MCF 10A (cell line): ENCODE measurements at regions not wholly inside any gene's neighbourhood (a gene's known extent, or its start where the extent isn't known, plus 50 kb on each side); places are given as distances from the start of the nearest gene placed in this dataset.
"Not testable (repeated sequence)": the region's sequence is repeated elsewhere in the genome, so short reads cannot be mapped to it uniquely, and the experiment has no call there.

ENCODE experiments used
- BruUV-seq: library from RNA; stranded (reverse); fragments of 400-500 nt; replicated peaks from 2 replicates; lab custom pipeline; 2021; lab: Mats Ljungman, UMichigan
- CTCF ChIA-PET: fragments of 300-600 bp; sonication (Branson Sonifier 250); formaldehyde crosslinking; extraction: SDS; loops from one replicate; lab custom pipeline; 2021; ENCODE audit warnings: antibody characterized with exemption, inconsistent platforms; lab: Yijun Ruan, JAX
- POLR2A ChIA-PET: fragments of 300-600, 350-650 bp; sonication (Branson Sonifier 250); formaldehyde crosslinking; extraction: SDS; loops from one replicate; lab custom pipeline; 2020; ENCODE audit warnings: antibody characterized with exemption, inconsistent platforms; lab: Yijun Ruan, JAX
- DNase-seq: peaks from one replicate; pipeline ENCODE4 v3.0.0-alpha.2; 2018; ENCODE audit not compliant: unreplicated experiment
- H3K27ac Mint-ChIP-seq: one replicate; pipeline ENCODE4 v1.8.0; 2022; ENCODE audit warnings: mild to moderate bottlenecking, low read depth, mixed read lengths; ENCODE audit not compliant: unreplicated experiment
- H3K27me3 Mint-ChIP-seq: one replicate; pipeline ENCODE4 v1.8.0; 2022; ENCODE audit warnings: mixed read lengths; ENCODE audit not compliant: insufficient read depth, unreplicated experiment
- H3K36me3 Mint-ChIP-seq: one replicate; pipeline ENCODE4 v1.8.0; 2022; ENCODE audit warnings: mild to moderate bottlenecking, moderate library complexity, mixed read lengths; ENCODE audit not compliant: insufficient read depth, unreplicated experiment
- H3K4me1 Mint-ChIP-seq: one replicate; pipeline ENCODE4 v1.8.0; 2022; ENCODE audit warnings: mixed read lengths; ENCODE audit not compliant: insufficient read depth, unreplicated experiment
- H3K4me3 Mint-ChIP-seq: one replicate; pipeline ENCODE4 v1.8.0; 2022; ENCODE audit warnings: mild to moderate bottlenecking, moderate library complexity, mixed read lengths; ENCODE audit not compliant: unreplicated experiment
- H3K9me3 Mint-ChIP-seq: one replicate; pipeline ENCODE4 v1.8.0; 2022; ENCODE audit warnings: mixed read lengths; ENCODE audit not compliant: unreplicated experiment
- intact Hi-C: fragments of 100-400 bp; cut with micrococcal nuclease; formaldehyde crosslinking; loops from 2 replicates; pipeline ENCODE4 v1.14.1; 2022
- TF ChIP-seq, protein P1 (sequence below): fragments of 200-600 bp; IDR thresholded peaks from one replicate; pipeline ENCODE4 v1.8.0; 2022; ENCODE audit warnings: antibody characterized with exemption, mild to moderate bottlenecking; ENCODE audit not compliant: unreplicated experiment

DNA sequence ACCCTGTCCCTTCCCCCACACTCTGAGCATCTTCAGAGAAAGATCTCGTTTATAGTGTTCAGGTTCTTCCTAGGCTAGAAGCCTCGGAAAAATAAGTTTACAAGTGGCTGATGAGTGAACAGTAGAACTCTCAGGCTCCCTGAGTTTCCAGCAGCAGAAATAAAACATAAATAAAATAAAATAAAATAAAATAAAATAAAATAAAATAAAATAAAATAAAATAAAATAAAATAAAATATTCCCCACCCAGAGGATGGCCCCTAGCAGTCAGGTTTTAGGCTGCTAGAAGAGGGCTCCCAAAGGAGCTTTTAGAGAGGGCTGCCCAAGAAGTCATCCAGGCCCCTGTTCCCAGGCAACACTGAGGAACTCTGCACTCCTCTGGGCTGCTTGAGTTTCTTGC is 55.1 kb downstream of the KCNC4 start:
- no peak overlapping the region for H3K4me3 Mint-ChIP-seq
- TF ChIP-seq, protein P1, sequence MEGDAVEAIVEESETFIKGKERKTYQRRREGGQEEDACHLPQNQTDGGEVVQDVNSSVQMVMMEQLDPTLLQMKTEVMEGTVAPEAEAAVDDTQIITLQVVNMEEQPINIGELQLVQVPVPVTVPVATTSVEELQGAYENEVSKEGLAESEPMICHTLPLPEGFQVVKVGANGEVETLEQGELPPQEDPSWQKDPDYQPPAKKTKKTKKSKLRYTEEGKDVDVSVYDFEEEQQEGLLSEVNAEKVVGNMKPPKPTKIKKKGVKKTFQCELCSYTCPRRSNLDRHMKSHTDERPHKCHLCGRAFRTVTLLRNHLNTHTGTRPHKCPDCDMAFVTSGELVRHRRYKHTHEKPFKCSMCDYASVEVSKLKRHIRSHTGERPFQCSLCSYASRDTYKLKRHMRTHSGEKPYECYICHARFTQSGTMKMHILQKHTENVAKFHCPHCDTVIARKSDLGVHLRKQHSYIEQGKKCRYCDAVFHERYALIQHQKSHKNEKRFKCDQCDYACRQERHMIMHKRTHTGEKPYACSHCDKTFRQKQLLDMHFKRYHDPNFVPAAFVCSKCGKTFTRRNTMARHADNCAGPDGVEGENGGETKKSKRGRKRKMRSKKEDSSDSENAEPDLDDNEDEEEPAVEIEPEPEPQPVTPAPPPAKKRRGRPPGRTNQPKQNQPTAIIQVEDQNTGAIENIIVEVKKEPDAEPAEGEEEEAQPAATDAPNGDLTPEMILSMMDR = no peak
- intact Hi-C loops = no loop called here
- no peak overlapping the region for H3K27ac Mint-ChIP-seq
- peaks cover 14% of the 10 kb centered on the region for H3K4me1 Mint-ChIP-seq
- ChIA-PET CTCF (interaction anchor here (0.6 to 0.8 kb wide), 2 partner anchors 11 to 56 kb away, joined by 3 read pairs; no protein-coding TSS in a partner anchor), POLR2A (no interaction called here)
- DNase-seq = no peak
- H3K36me3 Mint-ChIP-seq = no peaks in the 10 kb centered on the region
- H3K27me3 Mint-ChIP-seq = no peaks in the 10 kb centered on the region
- H3K9me3 Mint-ChIP-seq = no peaks in the 10 kb centered on the region
- BruUV-seq = no TSS peak

DNA sequence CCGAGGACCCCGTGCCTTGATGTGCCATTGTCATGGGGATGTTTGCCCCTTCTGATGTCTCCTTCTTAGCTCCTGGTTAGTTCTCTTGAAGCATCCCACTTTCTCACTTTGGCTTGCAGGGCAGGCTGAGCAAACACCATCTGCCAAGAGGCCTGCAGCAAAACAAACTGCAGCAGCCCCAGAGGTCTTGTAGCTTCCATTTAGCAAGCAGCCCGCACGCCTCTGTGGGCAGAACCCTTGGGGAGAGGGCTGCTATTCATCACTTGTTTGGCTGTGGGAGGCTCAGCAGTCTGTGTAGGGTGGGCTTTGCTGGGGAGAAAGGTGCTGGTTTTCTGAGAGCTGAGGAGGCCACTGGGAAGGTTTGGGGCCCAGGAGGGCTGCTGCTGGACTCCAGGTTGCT is 56.7 kb downstream of the KCNC4 start:
- BruUV-seq = no TSS peak
- CTCF ChIA-PET = interaction anchor here (0.6 kb wide), 3 partner anchors 46 to 252 kb away, joined by 3 read pairs; partner anchors contain the start of gene KCNA10

DNA sequence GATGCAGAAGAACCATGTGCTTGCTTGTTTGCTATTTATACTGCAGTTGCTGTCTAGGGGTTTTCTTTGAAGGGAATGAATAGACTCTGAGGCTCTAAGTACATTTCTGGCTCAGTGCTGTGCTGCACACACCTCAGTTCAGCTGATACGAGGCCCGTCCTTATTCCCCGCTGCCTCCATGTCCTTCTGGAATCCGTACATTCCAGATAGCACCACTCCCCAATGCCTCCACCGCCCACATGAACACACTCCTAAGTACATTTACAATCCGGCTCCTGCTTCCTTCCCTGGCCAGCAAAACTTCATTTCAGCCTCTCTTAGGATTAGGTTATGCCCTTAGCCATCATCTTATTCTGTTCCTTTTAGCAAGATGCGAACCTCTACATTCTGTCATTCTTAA is 57.1 kb downstream of the KCNC4 start:
- DNase-seq = no peak
- CTCF ChIA-PET = interaction anchor here (0.6 to 1.0 kb wide), 3 partner anchors 45 to 252 kb away, joined by 3 read pairs; partner anchors contain the start of gene KCNA10
- Mint-ChIP-seq H3K4me1 (peaks cover 12% of the 10 kb centered on the region), H3K27me3 (peaks cover 16% of the 10 kb centered on the region), H3K9me3 (no peaks in the 10 kb centered on the region), H3K36me3 (no peaks in the 10 kb centered on the region), H3K4me3 (no peak overlapping the region), H3K27ac (no peak overlapping the region)
- BruUV-seq = no TSS peak
- intact Hi-C loops = no loop called here
- TF ChIP-seq, protein P1 = no peak
- POLR2A ChIA-PET = no interaction called here

More for the DNA sequence above, 56.7 kb downstream of the KCNC4 start:
- no peak for DNase-seq
- intact Hi-C loops = no loop called here
- Mint-ChIP-seq H3K36me3 (no peaks in the 10 kb centered on the region), H3K4me3 (no peak overlapping the region), H3K9me3 (no peaks in the 10 kb centered on the region), H3K27me3 (peaks cover 12% of the 10 kb centered on the region), H3K4me1 (peaks cover 14% of the 10 kb centered on the region), H3K27ac (no peak overlapping the region)
- POLR2A ChIA-PET = interaction anchor here (1.4 kb wide), 1 partner anchor 25 kb away, joined by 3 read pairs; no protein-coding TSS in a partner anchor
- TF ChIP-seq, protein P1 = no peak

DNA sequence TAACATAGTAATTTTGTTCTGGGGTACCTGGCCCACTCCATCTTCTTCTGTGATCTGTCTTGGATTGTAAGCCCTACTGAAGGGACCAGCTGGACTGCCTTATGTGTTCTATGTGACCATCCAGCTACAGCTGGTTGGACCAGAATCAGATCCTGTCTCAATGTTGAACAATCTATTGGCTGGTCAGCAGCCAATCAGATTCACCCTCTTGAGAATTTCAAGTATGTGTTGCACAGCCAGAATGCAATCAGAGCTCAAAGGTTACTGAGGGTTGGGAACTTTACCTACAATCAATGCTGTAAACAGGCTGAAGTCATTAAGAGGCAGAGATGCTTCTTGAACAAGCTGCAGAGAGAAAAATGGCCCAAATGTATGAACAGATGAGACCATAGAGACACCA is 61.9 kb downstream of the KCNC4 start:
- Mint-ChIP-seq H3K36me3 (no peaks in the 10 kb centered on the region), H3K4me3 (no peak overlapping the region), H3K27me3 (peaks cover 24% of the 10 kb centered on the region), H3K27ac (no peak overlapping the region), H3K9me3 (peaks cover 6% of the 10 kb centered on the region), H3K4me1 (peaks cover 6% of the 10 kb centered on the region)
- CTCF ChIA-PET = interaction anchor here (0.5 to 1.2 kb wide), 2 partner anchors 19 to 69 kb away, joined by 4 to 7 read pairs; no protein-coding TSS in a partner anchor
- POLR2A ChIA-PET = interaction anchor here (0.9 kb wide), 1 partner anchor 19 kb away, joined by 3 read pairs; no protein-coding TSS in a partner anchor
- intact Hi-C loops = loop anchor here (5.0 kb wide), 1 partner anchor 35 kb away; no protein-coding TSS in a partner anchor
- no TSS peak for BruUV-seq
- DNase-seq = no peak
- TF ChIP-seq, protein P1 = no peak

DNA sequence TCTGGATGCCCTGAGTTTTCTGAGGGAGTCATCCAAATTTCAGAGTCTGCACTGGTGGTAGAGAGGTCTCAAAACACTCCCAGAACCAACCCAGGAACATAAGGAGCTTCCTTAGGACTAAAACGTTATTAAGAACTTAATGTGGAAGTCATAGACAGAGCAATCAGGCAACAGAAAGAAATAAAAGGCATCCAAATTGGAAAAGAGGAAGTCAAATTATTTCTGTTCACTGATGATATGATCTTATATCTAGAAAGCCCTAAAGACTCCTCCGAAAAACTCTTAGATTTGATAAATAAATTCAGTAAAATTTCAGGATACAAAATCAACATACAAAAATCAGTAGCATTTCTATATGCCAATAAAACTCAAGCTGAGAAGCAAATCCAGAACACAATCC is 63.7 kb downstream of the KCNC4 start:
- intact Hi-C loops = loop anchor here (5.0 kb wide), 1 partner anchor 33 kb away; no protein-coding TSS in a partner anchor
- CTCF ChIA-PET = interaction anchor here (1.6 kb wide), 1 partner anchor 39 kb away, joined by 3 read pairs; no protein-coding TSS in a partner anchor
- BruUV-seq = not testable (repeated sequence)

More for the DNA sequence above, 63.7 kb downstream of the KCNC4 start:
- H3K4me1 Mint-ChIP-seq, DNase-seq, H3K27ac Mint-ChIP-seq, H3K9me3 Mint-ChIP-seq, H3K4me3 Mint-ChIP-seq, H3K36me3 Mint-ChIP-seq, POLR2A ChIA-PET: not testable (repeated sequence)
- H3K27me3 Mint-ChIP-seq = peaks cover 24% of the 10 kb centered on the region
